ENCODE measurements at regions not wholly inside any gene's neighbourhood (a gene's known extent, or its start where the extent isn't known, plus 50 kb on each side); places are given as distances from the start of the nearest gene placed in this dataset.

GRCh38 chrX:69090022-69090421 lies 75.2 kb downstream of the PJA1 start (continued):
- no peak for TF ChIP-seq FOSL2 (IDR thresholded peaks at IDR 0.05; ENCODE audit: borderline replicate concordance, low read depth)
- TF ChIP-seq EZH2phosphoT487 (IDR thresholded peaks at IDR 0.05; ENCODE audit: borderline replicate concordance, low read depth), result no peak
- no peak for TF ChIP-seq TEAD4 (IDR thresholded peaks at IDR 0.05; ENCODE audit: borderline replicate concordance, insufficient read depth)
- TF ChIP-seq NFIC (IDR thresholded peaks at IDR 0.05; ENCODE audit: borderline replicate concordance), result no peak
- no peak for TF ChIP-seq SIN3A (IDR thresholded peaks at IDR 0.05; ENCODE audit: borderline replicate concordance, low read depth, low read length)
- TF ChIP-seq POLR2AphosphoS5 (IDR thresholded peaks at IDR 0.05; ENCODE audit: low read depth, low read length), result no peak
- TF ChIP-seq IRF3 (IDR thresholded peaks at IDR 0.05; ENCODE audit: low read depth, low read length), result no peak
- TF ChIP-seq REST (IDR thresholded peaks at IDR 0.05; ENCODE audit: low read depth, low read length), result no peak
- TF ChIP-seq TAF1 (IDR thresholded peaks at IDR 0.05; ENCODE audit: borderline replicate concordance, low read depth, low read length), result no peak
- no peak for TF ChIP-seq YY1 (IDR thresholded peaks at IDR 0.05; ENCODE audit: low read depth)
- no peak for TF ChIP-seq EP300 (IDR thresholded peaks at IDR 0.05; ENCODE audit: borderline replicate concordance in 1 of 2, low read depth in 1 of 2, low read length in 1 of 2)
- no peak for TF ChIP-seq RXRA (IDR thresholded peaks at IDR 0.05; ENCODE audit: borderline replicate concordance, low read depth)

- no peaks in the 10 kb centered on the region for H3K9me3 ChIP-seq
- TF ChIP-seq IRF3 (IDR thresholded peaks at IDR 0.05; ENCODE audit: low read depth, low read length) (no peak), ELF1 (IDR thresholded peaks at IDR 0.05) (no peak), PBX3 (IDR thresholded peaks at IDR 0.05) (no peak), USF1 (IDR thresholded peaks at IDR 0.05; ENCODE audit: borderline replicate concordance, low read depth) (no peak), EZH2phosphoT487 (IDR thresholded peaks at IDR 0.05; ENCODE audit: borderline replicate concordance, low read depth) (no peak), GABPA (IDR thresholded peaks at IDR 0.05; ENCODE audit: low read depth) (no peak), POLR2AphosphoS5 (IDR thresholded peaks at IDR 0.05; ENCODE audit: low read depth, low read length) (no peak), FOSL2 (IDR thresholded peaks at IDR 0.05; ENCODE audit: borderline replicate concordance, low read depth) (no peak), NRF1 (IDR thresholded peaks at IDR 0.05; ENCODE audit: low read depth, low read length) (no peak), MAX (IDR thresholded peaks at IDR 0.05; ENCODE audit: low read depth) (no peak), JUND (IDR thresholded peaks at IDR 0.05) (no peak), EP300 (IDR thresholded peaks at IDR 0.05; ENCODE audit: borderline replicate concordance in 1 of 2, low read depth in 1 of 2, low read length in 1 of 2) (no peak)
- no peaks in the 10 kb centered on the region for H3K36me3 ChIP-seq (replicated peaks in 1 of 2; ENCODE audit: control insufficient read depth in 1 of 2, insufficient read depth in 2 of 2, low read length in 1 of 2)
- no peaks in the 10 kb centered on the region for H3K79me2 ChIP-seq (ENCODE audit: insufficient read depth)
- 34% methylated on average over 3 of the region's 3 CpGs for WGBS (ENCODE audit: low lambda C conversion rate)
- H4K20me1 ChIP-seq (ENCODE audit: insufficient read depth), result no peaks in the 10 kb centered on the region
- ChIA-PET POLR2A (no interaction called here), CTCF (interaction anchor here (1.3 to 2.5 kb wide), 3 partner anchors 10 to 262 kb away, joined by 3 to 11 read pairs (median 4); no protein-coding TSS in a partner anchor)
- peaks cover 0 to 23% of the 10 kb centered on the region in 2 experiments; a peak in 1 of 4 replicates for H3K4me1 ChIP-seq (ENCODE audit: control insufficient read depth in 1 of 2, insufficient read depth in 2 of 2, low read depth in 1 of 2, low read length in 1 of 2)
- H3K4me3 ChIP-seq (ENCODE audit: low read depth in 2 of 2, low read length in 1 of 2), result no peak overlapping the region
- no peak overlapping the region for H2AFZ ChIP-seq (ENCODE audit: low read depth)
- H3K27me3 ChIP-seq (ENCODE audit: insufficient read depth), result peaks cover 21% of the 10 kb centered on the region; the same call in 1 of the 2 replicates
- H3F3A ChIP-seq (replicated peaks; ENCODE audit: insufficient read depth), result no peaks in the 10 kb centered on the region
- H3K4me2 ChIP-seq, result no peak overlapping the region
- no peaks in the 10 kb centered on the region for H3K9me2 ChIP-seq
- no peak overlapping the region for H3K9ac ChIP-seq
- no peak overlapping the region for H3K27ac ChIP-seq (ENCODE audit: low read depth in 2 of 2, low read length in 1 of 2)
- no peak for DNase-seq
Measured at GRCh38 chrX:69089203-69089602, 76.0 kb downstream of the PJA1 start.

Data from SK-N-SH (cell line).